Liver (tissue), 7 donors: ENCODE measurements at regions not wholly inside any gene's neighbourhood (a gene's known extent, or its start where the extent isn't known, plus 50 kb on each side); places are given as distances from the start of the nearest gene placed in this dataset.

Source experiments
- DNase-seq: peaks from one replicate; pipeline ENCODE4 v3.0.0-alpha.2; 2017; ENCODE audit warnings: low spot score
- H3K27ac ChIP-seq, 2 donors: one replicate each; pipeline ENCODE4 v1.7.0; 2013; ENCODE audit warnings: inconsistent platforms in 2 of 2, low read length in 2 of 2, control low read depth in 1 of 2, low read depth in 1 of 2, mild to moderate bottlenecking in 1 of 2
- H3K27me3 ChIP-seq, 4 donors: one replicate each; pipeline versions ENCODE4 v1.6.1 to v1.7.0; 2013; ENCODE audit warnings: low read length in 3 of 4, inconsistent platforms in 1 of 4, mild to moderate bottlenecking in 1 of 4, moderate library complexity in 1 of 4; ENCODE audit not compliant: control insufficient read depth in 4 of 4, insufficient read depth in 4 of 4
- H3K36me3 ChIP-seq, 4 donors: one replicate each; pipeline versions ENCODE4 v1.6.1 to v1.7.0; 2013; ENCODE audit warnings: low read length in 3 of 4, mild to moderate bottlenecking in 3 of 4, low read depth in 1 of 4, moderate library complexity in 1 of 4; ENCODE audit not compliant: control insufficient read depth in 4 of 4, insufficient read depth in 3 of 4
- H3K4me1 ChIP-seq, 4 donors: one replicate each; pipeline versions ENCODE4 v1.6.1 to v1.7.0; 2013; ENCODE audit warnings: low read length in 3 of 4, mild to moderate bottlenecking in 3 of 4, moderate library complexity in 1 of 4; ENCODE audit not compliant: control insufficient read depth in 4 of 4, insufficient read depth in 4 of 4
- H3K4me3 ChIP-seq, 3 donors: one replicate each; pipeline versions ENCODE4 v1.6.1 to v1.7.0; 2013; ENCODE audit warnings: low read length in 3 of 3, control low read depth in 1 of 3, low read depth in 1 of 3, mild to moderate bottlenecking in 1 of 3
- H3K9ac ChIP-seq, 2 donors: one replicate each; pipeline ENCODE4 v1.7.0; 2013; ENCODE audit warnings: low read length in 2 of 2, mild to moderate bottlenecking in 2 of 2, moderate library complexity in 2 of 2, control low read depth in 1 of 2, low read depth in 1 of 2
- H3K9me3 ChIP-seq, 4 donors: one replicate each; pipeline versions ENCODE4 v1.6.1 to v1.7.0; 2013; ENCODE audit warnings: low read length in 3 of 4; ENCODE audit not compliant: control insufficient read depth in 4 of 4
- EGR1 ChIP-seq, 2 donors: IDR thresholded peaks; 2 replicates each; pipeline ENCODE4 v1.6.1; 2016 to 2018; ENCODE audit warnings: antibody characterized with exemption in 2 of 2, low read depth in 2 of 2
- FOXA1 ChIP-seq: IDR thresholded peaks from 2 replicates; pipeline ENCODE4 v1.6.1; 2016; ENCODE audit warnings: antibody characterized with exemption
- FOXA2 ChIP-seq: IDR thresholded peaks from 2 replicates; pipeline ENCODE4 v1.6.1; 2016; ENCODE audit warnings: antibody characterized with exemption
- GABPA ChIP-seq, 2 donors: IDR thresholded peaks in 1 of 2; conservative IDR thresholded peaks in 1 of 2; 2 replicates each; pipeline ENCODE4 v1.6.1; 2016; ENCODE audit warnings: antibody characterized with exemption in 2 of 2, mild to moderate bottlenecking in 1 of 2, moderate library complexity in 1 of 2
- HNF4A ChIP-seq, 2 donors: conservative IDR thresholded peaks; 2 replicates each; pipeline ENCODE4 v1.6.1; 2016; ENCODE audit warnings: antibody characterized with exemption in 2 of 2, mild to moderate bottlenecking in 2 of 2
- HNF4G ChIP-seq: IDR thresholded peaks from 2 replicates; pipeline ENCODE4 v1.6.1; 2016; ENCODE audit warnings: antibody characterized with exemption
- JUND ChIP-seq, 2 donors: IDR thresholded peaks; 2 replicates each; pipeline ENCODE4 v1.6.1; 2016; ENCODE audit warnings: antibody characterized with exemption in 2 of 2
- NR2F2 ChIP-seq: IDR thresholded peaks from 2 replicates; pipeline ENCODE4 v1.6.1; 2016; ENCODE audit warnings: antibody characterized with exemption
- RAD21 ChIP-seq, 2 donors: IDR thresholded peaks; 2 replicates each; pipeline ENCODE4 v1.6.1; 2016; ENCODE audit warnings: antibody characterized with exemption in 2 of 2, mild to moderate bottlenecking in 2 of 2
- REST ChIP-seq: IDR thresholded peaks from 2 replicates; pipeline ENCODE4 v1.6.1; 2016; ENCODE audit warnings: antibody characterized with exemption, mild to moderate bottlenecking
- RXRA ChIP-seq, 2 donors: IDR thresholded peaks; 2 replicates each; pipeline ENCODE4 v1.6.1; 2017 to 2018; ENCODE audit warnings: antibody characterized with exemption in 2 of 2, mild to moderate bottlenecking in 1 of 2
- SP1 ChIP-seq: IDR thresholded peaks from 2 replicates; pipeline ENCODE4 v1.6.1; 2018; ENCODE audit warnings: antibody characterized with exemption, mild to moderate bottlenecking
- TAF1 ChIP-seq: conservative IDR thresholded peaks from 2 replicates; pipeline ENCODE4 v1.6.1; 2016; ENCODE audit warnings: antibody characterized with exemption, mild to moderate bottlenecking
- YY1 ChIP-seq: IDR thresholded peaks from 2 replicates; pipeline ENCODE4 v1.6.1; 2016; ENCODE audit warnings: antibody characterized with exemption, mild to moderate bottlenecking
- WGBS: extraction: QIAGEN DNeasy Blood & Tissue Kit; methylation state at CpG from one replicate; pipeline ENCODE4 v1.1.7; 2013; 5-methylcytosine and 5-hydroxymethylcytosine counted together
- TF ChIP-seq, protein P1 (sequence below): IDR thresholded peaks from 2 replicates; pipeline ENCODE4 v1.6.1; 2016; ENCODE audit warnings: antibody characterized with exemption
- TF ChIP-seq, protein P2 (sequence below): IDR thresholded peaks from 2 replicates; pipeline ENCODE4 v1.6.1; 2016; ENCODE audit warnings: antibody characterized with exemption
- TF ChIP-seq, protein P3 (sequence below): IDR thresholded peaks from 2 replicates; pipeline ENCODE4 v1.6.1; 2016; ENCODE audit warnings: antibody characterized with exemption
- donor health status: healthy.
- donor health status: healthy.
- donor health status: healthy.
- donor health status: healthy.

GRCh38 chr18:55079067-55079466 lies 119.8 kb upstream of the CCDC68 start:
- TF ChIP-seq HNF4A (conservative IDR thresholded peaks at IDR 0.05) (no peak), JUND (IDR thresholded peaks at IDR 0.05) (no peak), RAD21 (IDR thresholded peaks at IDR 0.05) (no peak), FOXA1 (no peak), TAF1 (no peak), EGR1 (IDR thresholded peaks at IDR 0.05; ENCODE audit: low read depth in 2 of 2) (no peak), HNF4G (no peak), FOXA2 (no peak), REST (no peak), GABPA (IDR thresholded peaks at IDR 0.05 in 1 of 2, conservative IDR thresholded peaks at IDR 0.05 in 1 of 2) (no peak)
- TF ChIP-seq, protein P1, sequence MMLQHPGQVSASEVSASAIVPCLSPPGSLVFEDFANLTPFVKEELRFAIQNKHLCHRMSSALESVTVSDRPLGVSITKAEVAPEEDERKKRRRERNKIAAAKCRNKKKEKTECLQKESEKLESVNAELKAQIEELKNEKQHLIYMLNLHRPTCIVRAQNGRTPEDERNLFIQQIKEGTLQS: no peak
- TF ChIP-seq, protein P2, sequence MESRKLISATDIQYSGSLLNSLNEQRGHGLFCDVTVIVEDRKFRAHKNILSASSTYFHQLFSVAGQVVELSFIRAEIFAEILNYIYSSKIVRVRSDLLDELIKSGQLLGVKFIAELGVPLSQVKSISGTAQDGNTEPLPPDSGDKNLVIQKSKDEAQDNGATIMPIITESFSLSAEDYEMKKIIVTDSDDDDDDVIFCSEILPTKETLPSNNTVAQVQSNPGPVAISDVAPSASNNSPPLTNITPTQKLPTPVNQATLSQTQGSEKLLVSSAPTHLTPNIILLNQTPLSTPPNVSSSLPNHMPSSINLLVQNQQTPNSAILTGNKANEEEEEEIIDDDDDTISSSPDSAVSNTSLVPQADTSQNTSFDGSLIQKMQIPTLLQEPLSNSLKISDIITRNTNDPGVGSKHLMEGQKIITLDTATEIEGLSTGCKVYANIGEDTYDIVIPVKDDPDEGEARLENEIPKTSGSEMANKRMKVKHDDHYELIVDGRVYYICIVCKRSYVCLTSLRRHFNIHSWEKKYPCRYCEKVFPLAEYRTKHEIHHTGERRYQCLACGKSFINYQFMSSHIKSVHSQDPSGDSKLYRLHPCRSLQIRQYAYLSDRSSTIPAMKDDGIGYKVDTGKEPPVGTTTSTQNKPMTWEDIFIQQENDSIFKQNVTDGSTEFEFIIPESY: no peak
- H3K9me3 ChIP-seq: no peaks in the 10 kb centered on the region
- H3K4me3 ChIP-seq: no peak overlapping the region
- H3K9ac ChIP-seq: no peak overlapping the region
- peak overlapping the region in 1 of 2 donors; percentile 7 for H3K27ac ChIP-seq
- H3K4me1 ChIP-seq: no peaks in the 10 kb centered on the region
- H3K36me3 ChIP-seq: no peaks in the 10 kb centered on the region
- peaks cover 0 to 4% (median 0%) of the 10 kb centered on the region in 4 donors for H3K27me3 ChIP-seq
- no peak for DNase-seq
- 80% methylated on average over 6 of the region's 6 CpGs for WGBS

DNA sequence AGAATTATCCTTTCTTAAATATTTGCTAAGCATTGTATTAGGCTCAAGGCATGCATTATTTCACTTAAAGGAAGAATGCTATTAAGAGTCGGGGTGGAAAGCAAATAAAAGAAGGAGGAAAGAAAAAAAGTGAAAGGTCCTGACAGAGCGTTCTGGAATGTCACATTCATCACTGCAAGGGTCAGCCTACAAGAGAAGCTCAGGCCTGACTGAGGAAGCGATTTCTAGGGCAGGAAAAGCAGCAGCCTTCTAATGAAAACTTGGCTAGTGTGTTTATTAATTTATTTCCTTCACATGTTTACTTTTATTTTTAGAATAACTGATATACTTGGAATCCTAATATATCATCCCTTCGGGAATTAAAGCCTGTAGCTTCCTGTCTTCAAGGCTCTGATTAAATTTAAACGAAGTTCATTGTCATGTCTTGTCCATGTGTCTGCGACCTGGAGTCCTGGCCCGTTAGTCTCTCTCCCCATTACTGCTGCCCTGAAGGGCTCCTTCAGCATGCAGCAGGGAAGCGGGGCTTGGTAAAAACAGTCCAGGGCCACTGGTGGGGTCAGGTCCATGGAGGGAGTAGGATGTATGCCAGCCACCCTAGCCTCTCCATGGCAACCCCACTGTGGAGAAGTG lies 119.2 kb upstream of the CCDC68 start:
- 62% methylated on average over 8 of the region's 8 CpGs for WGBS

More for the DNA sequence above, 119.2 kb upstream of the CCDC68 start:
- Histone ChIP-seq H3K4me1 (no peaks in the 10 kb centered on the region), H3K27ac (peak overlapping the region in 1 of 2 donors; percentile 7), H3K27me3 (peaks cover 0 to 6% (median 0%) of the 10 kb centered on the region in 4 donors), H3K9me3 (no peaks in the 10 kb centered on the region), H3K36me3 (no peaks in the 10 kb centered on the region), H3K9ac (no peak overlapping the region), H3K4me3 (no peak overlapping the region)
- no peak for DNase-seq
- TF ChIP-seq REST: no peak
- TF ChIP-seq RXRA (IDR thresholded peaks at IDR 0.05): peak; percentile 11 to 18
- TF ChIP-seq HNF4G: no peak
- TF ChIP-seq TAF1: no peak
- no peak for TF ChIP-seq GABPA (IDR thresholded peaks at IDR 0.05 in 1 of 2, conservative IDR thresholded peaks at IDR 0.05 in 1 of 2)
- TF ChIP-seq, protein P3, sequence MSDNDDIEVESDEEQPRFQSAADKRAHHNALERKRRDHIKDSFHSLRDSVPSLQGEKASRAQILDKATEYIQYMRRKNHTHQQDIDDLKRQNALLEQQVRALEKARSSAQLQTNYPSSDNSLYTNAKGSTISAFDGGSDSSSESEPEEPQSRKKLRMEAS: no peak
- no peak for TF ChIP-seq EGR1 (IDR thresholded peaks at IDR 0.05; ENCODE audit: low read depth in 2 of 2)
- peak; percentile 76 for TF ChIP-seq NR2F2
- TF ChIP-seq JUND (IDR thresholded peaks at IDR 0.05): no peak
- peak in 1 of 2 donors; percentile 24 for TF ChIP-seq RAD21 (IDR thresholded peaks at IDR 0.05)
- no peak for TF ChIP-seq FOXA2
- TF ChIP-seq SP1: peak; percentile 21
- TF ChIP-seq, protein P2: no peak
- TF ChIP-seq, protein P1: no peak
- no peak for TF ChIP-seq FOXA1
- no peak for TF ChIP-seq HNF4A (conservative IDR thresholded peaks at IDR 0.05)
- TF ChIP-seq YY1: no peak
